Choroid plexus epithelial cell (primary cell): ENCODE measurements at regions not wholly inside any gene's neighbourhood (a gene's known extent, or its start where the extent isn't known, plus 50 kb on each side); places are given as distances from the start of the nearest gene placed in this dataset.
"Not testable (repeated sequence)": the region's sequence is repeated elsewhere in the genome, so short reads cannot be mapped to it uniquely, and the experiment has no call there.

Experiments used
- DNase-seq: peaks from one replicate; pipeline ENCODE4 v3.0.0-alpha.2; 2010; ENCODE audit warnings: low read depth
- H3K4me3 ChIP-seq: 2 replicates; pipeline ENCODE4 v1.5.1; 2011; ENCODE audit warnings: low read depth, mild to moderate bottlenecking, control low read depth, low read length, moderate library complexity
- CTCF ChIP-seq: conservative IDR thresholded peaks from 2 replicates; pipeline ENCODE4 v1.5.1; 2011; ENCODE audit warnings: low read depth, mild to moderate bottlenecking, control low read depth, inconsistent platforms, low read length, moderate library complexity

DNA sequence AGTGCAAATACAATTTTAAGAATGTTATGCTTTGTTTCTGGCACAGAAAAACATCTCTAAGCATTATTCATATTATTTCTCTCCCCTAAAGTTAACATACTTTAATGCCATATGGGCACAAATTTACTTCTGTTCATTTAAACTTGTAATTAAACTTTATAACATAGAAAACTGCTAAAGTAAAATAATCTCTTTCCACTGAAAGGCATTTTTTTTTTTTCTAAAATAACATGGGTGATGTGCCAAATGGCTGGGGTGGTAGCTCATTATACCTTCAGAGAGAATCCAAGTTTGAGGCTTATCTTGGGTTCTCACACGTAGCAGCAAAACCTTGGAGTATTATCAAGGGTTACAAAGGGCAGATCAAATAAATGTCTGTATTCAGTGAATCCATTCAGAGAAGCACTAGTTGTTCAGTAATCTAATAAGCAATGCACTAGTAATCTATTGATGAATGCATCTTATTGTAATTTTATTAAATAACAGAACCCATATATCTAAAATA, 257.6 kb upstream of the POU5F2 start:
- H3K4me3 ChIP-seq = no peak overlapping the region
- DNase-seq = no peak
- no peak for TF ChIP-seq CTCF

GRCh38 chr5:93997562-93997961, 256.2 kb upstream of the POU5F2 start:
- no peak for TF ChIP-seq CTCF
- peak; percentile 2 for DNase-seq
- no peak overlapping the region for H3K4me3 ChIP-seq

- peak; percentile 18 for DNase-seq
- TF ChIP-seq CTCF = no peak
- no peak overlapping the region for H3K4me3 ChIP-seq
Measured at GRCh38 chr5:93995126-93995621, 253.8 kb upstream of the POU5F2 start.

DNA sequence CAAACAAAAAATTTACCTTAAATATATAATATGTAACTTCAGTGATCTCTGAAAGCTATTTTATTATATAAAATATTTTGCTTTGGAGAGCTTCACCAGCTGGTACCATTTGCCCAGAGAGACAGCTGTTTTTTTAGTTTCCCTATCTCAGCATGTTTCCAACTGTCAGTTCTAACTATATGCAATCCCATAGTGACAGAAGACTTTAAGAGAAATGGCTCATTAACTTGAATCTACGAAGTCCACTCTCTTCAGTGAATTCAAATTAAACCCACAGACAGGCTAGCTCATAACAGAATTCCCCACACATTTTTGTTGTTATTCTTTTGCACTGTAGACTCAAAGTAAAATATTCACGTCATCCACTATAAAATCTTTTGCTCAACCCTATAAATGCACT, 251.8 kb upstream of the POU5F2 start:
- no peak overlapping the region for H3K4me3 ChIP-seq
- no peak for TF ChIP-seq CTCF
- no peak for DNase-seq

DNA sequence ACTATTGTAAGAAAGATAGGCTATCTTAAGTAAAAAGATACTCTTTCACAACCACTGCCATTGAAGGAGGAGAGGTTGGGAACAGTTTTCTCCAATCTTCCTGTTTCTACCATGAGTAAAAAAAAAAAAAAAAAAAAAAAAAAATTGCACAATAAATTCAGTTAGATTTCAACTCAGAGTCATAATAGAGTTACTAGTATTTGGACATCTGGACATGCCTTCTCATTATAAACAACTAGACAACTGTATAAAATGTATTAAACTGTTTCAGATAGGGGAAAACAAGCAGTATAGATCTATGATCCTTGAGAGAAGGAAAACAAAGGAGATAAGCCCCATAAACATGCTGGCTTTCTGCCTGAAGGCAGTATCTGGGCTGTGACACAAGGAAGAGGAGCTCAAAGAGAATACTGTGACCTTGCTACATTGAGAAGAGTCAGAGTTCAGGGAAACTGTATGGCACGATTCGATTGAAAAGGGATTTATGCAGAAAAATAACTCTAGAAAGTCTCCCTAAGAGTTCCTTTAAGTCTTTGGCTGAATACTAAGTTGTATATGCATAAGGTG, 249.2 kb upstream of the POU5F2 start:
- DNase-seq = peak; percentile 9
- TF ChIP-seq CTCF = no peak
- no peak overlapping the region for H3K4me3 ChIP-seq

DNA sequence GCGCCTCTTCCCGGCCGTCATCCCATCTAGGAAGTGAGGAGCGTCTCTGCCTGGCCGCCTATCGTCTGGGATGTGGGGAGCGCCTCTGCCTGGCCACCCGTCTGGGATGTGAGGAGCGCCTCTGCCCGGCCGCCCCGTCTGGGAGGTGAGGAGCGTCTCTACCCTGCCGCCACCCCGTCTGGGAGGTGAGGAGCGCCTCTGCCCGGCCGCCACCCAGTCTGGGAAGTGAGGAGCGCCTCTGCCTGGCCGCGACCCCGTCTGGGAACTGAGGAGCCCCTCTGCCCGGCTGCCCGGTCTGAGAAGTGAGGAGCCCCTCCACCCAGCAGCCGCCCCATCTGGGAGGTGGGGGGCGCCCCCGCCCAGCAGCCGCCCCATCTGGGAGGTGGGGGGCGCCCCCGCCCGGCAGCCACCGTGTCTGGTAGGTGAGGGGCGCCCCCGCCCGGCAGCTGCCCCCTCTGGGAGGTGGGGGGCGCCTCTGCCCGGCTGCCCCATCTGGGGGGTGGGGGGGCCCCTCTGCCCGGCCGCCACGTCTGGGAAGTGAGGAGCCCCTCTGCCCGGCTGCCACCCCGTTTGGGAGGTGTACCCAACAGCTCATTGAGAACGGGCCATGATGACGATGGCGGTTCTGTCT, 244.7 kb upstream of the POU5F2 start:
- H3K4me3 ChIP-seq, DNase-seq: not testable (repeated sequence)

DNA sequence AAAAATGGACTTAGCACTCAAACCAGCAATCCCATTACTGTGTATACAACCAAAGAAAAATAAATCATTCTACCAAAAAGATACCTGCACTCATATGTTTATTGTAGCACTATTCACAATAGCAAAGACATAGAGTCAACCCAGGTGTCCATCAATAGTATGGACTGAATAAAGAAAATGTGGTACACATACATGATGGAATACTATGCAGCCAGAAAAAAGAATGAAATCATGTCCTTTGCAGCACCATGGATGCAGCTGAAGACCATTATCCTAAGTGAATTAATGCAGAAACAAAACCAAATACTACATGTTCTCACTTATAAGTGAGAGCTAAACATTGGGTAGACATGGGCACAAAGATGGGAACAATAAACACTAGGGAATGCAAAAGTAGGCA, 236.8 kb upstream of the POU5F2 start:
- no peak overlapping the region for H3K4me3 ChIP-seq
- no peak for DNase-seq

More for the DNA sequence above, 236.8 kb upstream of the POU5F2 start:
- no peak for TF ChIP-seq CTCF
